Glutamatergic neuron (in vitro differentiated cells): ENCODE measurements at regions not wholly inside any gene's neighbourhood (a gene's known extent, or its start where the extent isn't known, plus 50 kb on each side); places are given as distances from the start of the nearest gene placed in this dataset.

Experiments
- DNase-seq: peaks from one replicate; pipeline ENCODE4 v3.0.0; 2022
- H3K27ac Mint-ChIP-seq: one replicate; pipeline ENCODE4 v1.8.0; 2020; ENCODE audit warnings: mild to moderate bottlenecking, mixed read lengths, inconsistent platforms; ENCODE audit not compliant: unreplicated experiment
- H3K27me3 Mint-ChIP-seq: one replicate; pipeline ENCODE4 v1.8.0; 2020; ENCODE audit warnings: mild to moderate bottlenecking, moderate library complexity, mixed read lengths, inconsistent platforms; ENCODE audit not compliant: unreplicated experiment
- H3K36me3 Mint-ChIP-seq: one replicate; pipeline ENCODE4 v1.8.0; 2020; ENCODE audit warnings: mild to moderate bottlenecking, mixed read lengths, inconsistent platforms; ENCODE audit not compliant: unreplicated experiment
- H3K4me1 Mint-ChIP-seq: one replicate; pipeline ENCODE4 v1.8.0; 2020; ENCODE audit warnings: mild to moderate bottlenecking, low read depth, mixed read lengths, inconsistent platforms; ENCODE audit not compliant: unreplicated experiment
- H3K4me3 Mint-ChIP-seq: one replicate; pipeline ENCODE4 v1.8.0; 2020; ENCODE audit warnings: mild to moderate bottlenecking, mixed read lengths, inconsistent platforms; ENCODE audit not compliant: unreplicated experiment
- H3K9me3 Mint-ChIP-seq: one replicate; pipeline ENCODE4 v1.8.0; 2020; ENCODE audit warnings: mild to moderate bottlenecking, moderate library complexity, mixed read lengths, inconsistent platforms; ENCODE audit not compliant: unreplicated experiment
- CTCF ChIP-seq: fragments of 200-600 bp; sonication (generic); IDR thresholded peaks from one replicate; pipeline ENCODE4 v1.5.0; 2021; ENCODE audit not compliant: partially characterized antibody, unreplicated experiment

GRCh38 chr18:78738076-78738690 is 241.4 kb upstream of the SALL3 start:
- Mint-ChIP-seq H3K27ac (no peak overlapping the region), H3K27me3 (no peaks in the 10 kb centered on the region), H3K36me3 (no peaks in the 10 kb centered on the region)

GRCh38 chr18:78739115-78739514 is 240.5 kb upstream of the SALL3 start:
- Mint-ChIP-seq H3K27ac (no peak overlapping the region), H3K27me3 (no peaks in the 10 kb centered on the region), H3K4me3 (no peak overlapping the region), H3K36me3 (no peaks in the 10 kb centered on the region), H3K9me3 (peaks cover 1% of the 10 kb centered on the region), H3K4me1 (no peaks in the 10 kb centered on the region)
- no peak for DNase-seq
- no peak for TF ChIP-seq CTCF

More at GRCh38 chr18:78738076-78738690, 241.4 kb upstream of the SALL3 start:
- Mint-ChIP-seq H3K4me3 (no peak overlapping the region), H3K9me3 (peaks cover 1% of the 10 kb centered on the region), H3K4me1 (peaks cover 4% of the 10 kb centered on the region)
- no peak for TF ChIP-seq CTCF
- DNase-seq: no peak

GRCh38 chr18:78739882-78740677 is 239.5 kb upstream of the SALL3 start:
- Mint-ChIP-seq H3K4me1 (no peaks in the 10 kb centered on the region), H3K4me3 (no peak overlapping the region), H3K27ac (no peak overlapping the region), H3K27me3 (no peaks in the 10 kb centered on the region), H3K9me3 (peaks cover 1% of the 10 kb centered on the region), H3K36me3 (no peaks in the 10 kb centered on the region)
- TF ChIP-seq CTCF: no peak
- DNase-seq: no peak

- no peak for DNase-seq
- no peak overlapping the region for H3K4me3 Mint-ChIP-seq
- H3K27ac Mint-ChIP-seq: no peak overlapping the region
- no peak for TF ChIP-seq CTCF
- H3K9me3 Mint-ChIP-seq: peaks cover 1% of the 10 kb centered on the region
- no peaks in the 10 kb centered on the region for H3K4me1 Mint-ChIP-seq
- no peaks in the 10 kb centered on the region for H3K36me3 Mint-ChIP-seq
- H3K27me3 Mint-ChIP-seq: no peaks in the 10 kb centered on the region
These were observed 238.7 kb upstream of the SALL3 start for GRCh38 chr18:78740876-78741275.
